GM23338 (cell line): ENCODE measurements at regions not wholly inside any gene's neighbourhood (a gene's known extent, or its start where the extent isn't known, plus 50 kb on each side); places are given as distances from the start of the nearest gene placed in this dataset.

ENCODE experiments used
- CREB1 ChIP-seq: fragments of 250-450 bp; sonication (Bioruptor Pico); IDR thresholded peaks from 2 replicates; pipeline ENCODE4 v1.5.0; 2020; ENCODE audit warnings: low read depth, mild to moderate bottlenecking, moderate library complexity
- CTCF ChIP-seq, 2 experiments: fragments of 200-600 bp in 1 of 2; sonication (generic) in 1 of 2; conservative IDR thresholded peaks; 2 replicates each; pipeline versions ENCODE4 v1.5.1 to v1.6.1; 2016 to 2017; ENCODE audit warnings: antibody characterized with exemption in 2 of 2, low read depth in 2 of 2, mild to moderate bottlenecking in 2 of 2, moderate library complexity in 1 of 2
- ETS1 ChIP-seq: IDR thresholded peaks from 2 replicates; pipeline ENCODE4 v1.6.1; 2016; ENCODE audit warnings: antibody characterized with exemption
- EZH2 ChIP-seq: fragments of 200-600 bp; sonication (generic); IDR thresholded peaks from one replicate; pipeline ENCODE4 v1.8.0; 2017; ENCODE audit warnings: antibody characterized with exemption, mild to moderate bottlenecking, low read depth; ENCODE audit not compliant: unreplicated experiment
- EZH2phosphoT487 ChIP-seq: fragments of 200-600 bp; sonication (generic); IDR thresholded peaks from one replicate; pipeline ENCODE4 v1.8.1; 2018; ENCODE audit warnings: antibody characterized with exemption; ENCODE audit not compliant: unreplicated experiment
- JUNB ChIP-seq: IDR thresholded peaks from one replicate; pipeline ENCODE4 v1.6.1; 2016; ENCODE audit warnings: antibody characterized with exemption; ENCODE audit not compliant: unreplicated experiment
- NANOG ChIP-seq: IDR thresholded peaks from 2 replicates; pipeline ENCODE4 v1.6.1; 2016; ENCODE audit warnings: antibody characterized with exemption, borderline replicate concordance
- POLR2AphosphoS5 ChIP-seq: IDR thresholded peaks from 2 replicates; pipeline ENCODE4 v1.6.1; 2016; ENCODE audit warnings: antibody characterized with exemption, low read depth
- REST ChIP-seq: IDR thresholded peaks from one replicate; pipeline ENCODE4 v1.6.1; 2018; ENCODE audit warnings: antibody characterized with exemption; ENCODE audit not compliant: unreplicated experiment
- STAT1 ChIP-seq: IDR thresholded peaks from one replicate; pipeline ENCODE4 v1.6.1; 2016; ENCODE audit warnings: antibody characterized with exemption; ENCODE audit not compliant: unreplicated experiment
- ZNF114 ChIP-seq: fragments of 250-450 bp; sonication (Bioruptor Pico); IDR thresholded peaks from 2 replicates; pipeline ENCODE4 v1.5.0; 2020; ENCODE audit warnings: mild to moderate bottlenecking, moderate library complexity
- ZNF331 ChIP-seq: fragments of 250-450 bp; sonication (Bioruptor Pico); IDR thresholded peaks from 2 replicates; pipeline ENCODE4 v1.5.0; 2020; ENCODE audit warnings: low read depth, mild to moderate bottlenecking, moderate library complexity

- no peak for TF ChIP-seq CTCF (conservative IDR thresholded peaks at IDR 0.05; ENCODE audit: low read depth in 2 of 2)
- TF ChIP-seq EZH2, result no peak
- no peak for TF ChIP-seq POLR2AphosphoS5
- TF ChIP-seq REST, result no peak
- TF ChIP-seq ETS1, result no peak
- no peak for TF ChIP-seq EZH2phosphoT487
- TF ChIP-seq JUNB, result no peak
- no peak for TF ChIP-seq CREB1 (CRISPR knock-in tag)
- TF ChIP-seq ZNF331 (CRISPR knock-in tag), result no peak
- TF ChIP-seq STAT1, result no peak
- no peak for TF ChIP-seq ZNF114 (CRISPR knock-in tag)
- no peak for TF ChIP-seq NANOG
Observed at GRCh38 chr5:135234666-135235401, 164.2 kb downstream of the MACROH2A1 start.
